ENCODE measurements at regions not wholly inside any gene's neighbourhood (a gene's known extent, or its start where the extent isn't known, plus 50 kb on each side); places are given as distances from the start of the nearest gene placed in this dataset.
A peak's percentile ranks its signal among the peaks of the same experiment; 100 is the strongest.
"Not testable (repeated sequence)": the region's sequence is repeated elsewhere in the genome, so short reads cannot be mapped to it uniquely, and the experiment has no call there.

GRCh38 chr6:170221052-170221752 lies 69.7 kb downstream of the DLL1 start:
- no peak for ATAC-seq
- peak; percentile 29 for DNase-seq (ENCODE audit: low spot score)

- ATAC-seq; DNase-seq (ENCODE audit: low spot score): not testable (repeated sequence)
These were observed 77.2 kb downstream of the DLL1 start for GRCh38 chr6:170213637-170214018.

GRCh38 chr6:170212956-170213636 lies 77.8 kb downstream of the DLL1 start:
- peak; percentile 29 for DNase-seq (ENCODE audit: low spot score)

GRCh38 chr6:170212051-170212756 lies 78.7 kb downstream of the DLL1 start:
- ATAC-seq (no peak), DNase-seq (ENCODE audit: low spot score) (peak; percentile 40)

More at GRCh38 chr6:170212956-170213636, 77.8 kb downstream of the DLL1 start:
- no peak for ATAC-seq

GRCh38 chr6:170211404-170212025 lies 79.4 kb downstream of the DLL1 start:
- ATAC-seq (no peak), DNase-seq (ENCODE audit: low spot score) (peak; percentile 22)

GRCh38 chr6:170210651-170211403 lies 80.1 kb downstream of the DLL1 start:
- DNase-seq (ENCODE audit: low spot score) (peak; percentile 15), ATAC-seq (no peak)

- ATAC-seq (no peak), DNase-seq (ENCODE audit: low spot score) (no peak)
These were observed 80.9 kb downstream of the DLL1 start for GRCh38 chr6:170210026-170210390.

GRCh38 chr6:170209354-170210025 lies 81.4 kb downstream of the DLL1 start:
- DNase-seq (ENCODE audit: low spot score) (peak; percentile 33), ATAC-seq (no peak)

GRCh38 chr6:170208651-170209353 lies 82.1 kb downstream of the DLL1 start:
- no peak for ATAC-seq
- peak; percentile 37 for DNase-seq (ENCODE audit: low spot score)

GRCh38 chr6:170208182-170208601 lies 82.7 kb downstream of the DLL1 start:
- peak; percentile 39 for DNase-seq (ENCODE audit: low spot score)
- no peak for ATAC-seq

- ATAC-seq, result no peak
- no peak for DNase-seq (ENCODE audit: low spot score)
These were observed 83.2 kb downstream of the DLL1 start for GRCh38 chr6:170207586-170208181.

GRCh38 chr6:170206851-170207431 lies 83.9 kb downstream of the DLL1 start:
- ATAC-seq, result peak; percentile 13
- DNase-seq (ENCODE audit: low spot score), result peak; percentile 27

GRCh38 chr6:170206317-170206621 lies 84.6 kb downstream of the DLL1 start:
- peak; percentile 21 for DNase-seq (ENCODE audit: low spot score)
- no peak for ATAC-seq

GRCh38 chr6:170205534-170206316 lies 85.2 kb downstream of the DLL1 start:
- peak; percentile 23 for DNase-seq (ENCODE audit: low spot score)
- ATAC-seq, result no peak

- ATAC-seq (no peak), DNase-seq (ENCODE audit: low spot score) (peak; percentile 11)
These were observed 85.8 kb downstream of the DLL1 start for GRCh38 chr6:170205126-170205525.

GRCh38 chr6:170203212-170203611 lies 87.7 kb downstream of the DLL1 start:
- ATAC-seq (no peak), DNase-seq (ENCODE audit: low spot score) (peak; percentile 14)

- no peak for ATAC-seq
- peak; percentile 31 for DNase-seq (ENCODE audit: low spot score)
These were observed 88.3 kb downstream of the DLL1 start for GRCh38 chr6:170202416-170203135.
